IPS-NIHi7 (cell line): ENCODE measurements at regions not wholly inside any gene's neighbourhood (a gene's known extent, or its start where the extent isn't known, plus 50 kb on each side); places are given as distances from the start of the nearest gene placed in this dataset.

Experiments used
- DNase-seq: peaks from one replicate; pipeline ENCODE4 v3.0.0; 2012; ENCODE audit warnings: mixed read lengths; ENCODE audit errors: extremely low spot score

- DNase-seq = no peak
Observed at GRCh38 chr13:65057986-65058385, 2172.2 kb downstream of the PCDH9 start.

- no peak for DNase-seq
Observed at GRCh38 chr13:65054277-65054676, 2175.9 kb downstream of the PCDH9 start.

- DNase-seq = no peak
Observed at GRCh38 chr13:65036999-65037398, 2193.1 kb downstream of the PCDH9 start.

- no peak for DNase-seq
Observed at GRCh38 chr13:65035302-65035701, 2194.8 kb downstream of the PCDH9 start.

GRCh38 chr13:65034266-65034665, 2195.9 kb downstream of the PCDH9 start:
- DNase-seq = no peak

GRCh38 chr13:65032825-65033224, 2197.3 kb downstream of the PCDH9 start:
- DNase-seq = no peak

GRCh38 chr13:65028101-65028500, 2202.0 kb downstream of the PCDH9 start:
- no peak for DNase-seq

- no peak for DNase-seq
Observed at GRCh38 chr13:65026505-65026904, 2203.6 kb downstream of the PCDH9 start.

- DNase-seq = no peak
Observed at GRCh38 chr13:65011378-65011777, 2218.8 kb downstream of the PCDH9 start.

GRCh38 chr13:64997438-64997837, 2232.7 kb downstream of the PCDH9 start:
- no peak for DNase-seq

- no peak for DNase-seq
Observed at GRCh38 chr13:64993514-64994164, 2236.5 kb downstream of the PCDH9 start.

- no peak for DNase-seq
Observed at GRCh38 chr13:64992314-64992713, 2237.8 kb downstream of the PCDH9 start.

GRCh38 chr13:64985075-64985474, 2245.1 kb downstream of the PCDH9 start:
- DNase-seq = no peak

GRCh38 chr13:64962404-64962803, 2267.7 kb downstream of the PCDH9 start:
- DNase-seq = no peak

- DNase-seq = no peak
Observed at GRCh38 chr13:64959276-64959675, 2270.9 kb downstream of the PCDH9 start.

- no peak for DNase-seq
Observed at GRCh38 chr13:64958106-64958505, 2272.0 kb downstream of the PCDH9 start.

- DNase-seq = no peak
Observed at GRCh38 chr13:64938660-64939059, 2291.5 kb downstream of the PCDH9 start.

GRCh38 chr13:64937302-64937701, 2292.8 kb downstream of the PCDH9 start:
- no peak for DNase-seq

- no peak for DNase-seq
Observed at GRCh38 chr13:64936879-64937278, 2293.3 kb downstream of the PCDH9 start.

GRCh38 chr13:64935441-64935840, 2294.7 kb downstream of the PCDH9 start:
- DNase-seq = no peak

GRCh38 chr13:64934569-64935362, 2295.4 kb downstream of the PCDH9 start:
- no peak for DNase-seq

GRCh38 chr13:64930636-64931035, 2299.5 kb downstream of the PCDH9 start:
- no peak for DNase-seq
